ENCODE measurements at regions not wholly inside any gene's neighbourhood (a gene's known extent, or its start where the extent isn't known, plus 50 kb on each side); places are given as distances from the start of the nearest gene placed in this dataset.

- Histone ChIP-seq H3K4me1 (ENCODE audit: control insufficient read depth in 1 of 2, low read depth in 2 of 2) (no peaks in the 10 kb centered on the region), H3K4me3 (no peak overlapping the region), H3K27ac (no peak overlapping the region), H3K36me3 (no peaks in the 10 kb centered on the region), H3K9me3 (no peaks in the 10 kb centered on the region), H3K27me3 (replicated peaks; ENCODE audit: insufficient read depth) (no peaks in the 10 kb centered on the region)
- no peak for TF ChIP-seq CTCF (IDR thresholded peaks at IDR 0.05)
- no peak for ATAC-seq (ENCODE audit: insufficient number of reproducible peaks, low FRiP score, low read depth)
- no peak for DNase-seq (ENCODE audit: low spot score)
These were observed 765.3 kb downstream of the MTRR start for GRCh38 chr5:8634219-8634618.

- no peak overlapping the region for H3K4me3 ChIP-seq
- TF ChIP-seq CTCF (IDR thresholded peaks at IDR 0.05): no peak
- H3K9me3 ChIP-seq: no peaks in the 10 kb centered on the region
- H3K4me1 ChIP-seq (ENCODE audit: control insufficient read depth in 1 of 2, low read depth in 2 of 2): no peaks in the 10 kb centered on the region
- ATAC-seq (ENCODE audit: insufficient number of reproducible peaks, low FRiP score, low read depth) (no peak), DNase-seq (ENCODE audit: low spot score) (no peak)
- no peaks in the 10 kb centered on the region for H3K36me3 ChIP-seq
- H3K27ac ChIP-seq: no peak overlapping the region
- no peaks in the 10 kb centered on the region for H3K27me3 ChIP-seq (replicated peaks; ENCODE audit: insufficient read depth)
These were observed 773.0 kb downstream of the MTRR start for GRCh38 chr5:8641786-8642505.

- Histone ChIP-seq H3K9me3 (no peaks in the 10 kb centered on the region), H3K4me1 (ENCODE audit: control insufficient read depth in 1 of 2, low read depth in 2 of 2) (no peaks in the 10 kb centered on the region), H3K27ac (no peak overlapping the region), H3K4me3 (no peak overlapping the region), H3K36me3 (no peaks in the 10 kb centered on the region), H3K27me3 (replicated peaks; ENCODE audit: insufficient read depth) (no peaks in the 10 kb centered on the region)
- TF ChIP-seq CTCF (IDR thresholded peaks at IDR 0.05): no peak
- no peak for DNase-seq (ENCODE audit: low spot score)
- ATAC-seq (ENCODE audit: insufficient number of reproducible peaks, low FRiP score, low read depth): no peak
These were observed 775.4 kb downstream of the MTRR start for GRCh38 chr5:8644377-8644776.

GRCh38 chr5:8647111-8647510 lies 778.2 kb downstream of the MTRR start:
- no peak for TF ChIP-seq CTCF (IDR thresholded peaks at IDR 0.05)

GRCh38 chr5:8650186-8650585 lies 781.2 kb downstream of the MTRR start:
- Histone ChIP-seq H3K27me3 (replicated peaks; ENCODE audit: insufficient read depth) (no peaks in the 10 kb centered on the region), H3K4me1 (ENCODE audit: control insufficient read depth in 1 of 2, low read depth in 2 of 2) (no peaks in the 10 kb centered on the region), H3K27ac (no peak overlapping the region), H3K4me3 (no peak overlapping the region), H3K36me3 (no peaks in the 10 kb centered on the region), H3K9me3 (no peaks in the 10 kb centered on the region)
- TF ChIP-seq CTCF (IDR thresholded peaks at IDR 0.05): no peak
- ATAC-seq (ENCODE audit: insufficient number of reproducible peaks, low FRiP score, low read depth): no peak
- DNase-seq (ENCODE audit: low spot score): no peak

More at GRCh38 chr5:8647111-8647510, 778.2 kb downstream of the MTRR start:
- no peaks in the 10 kb centered on the region for H3K4me1 ChIP-seq (ENCODE audit: control insufficient read depth in 1 of 2, low read depth in 2 of 2)
- ATAC-seq (ENCODE audit: insufficient number of reproducible peaks, low FRiP score, low read depth): no peak
- H3K36me3 ChIP-seq: no peaks in the 10 kb centered on the region
- no peak overlapping the region for H3K27ac ChIP-seq
- DNase-seq (ENCODE audit: low spot score): no peak
- H3K9me3 ChIP-seq: no peaks in the 10 kb centered on the region
- no peaks in the 10 kb centered on the region for H3K27me3 ChIP-seq (replicated peaks; ENCODE audit: insufficient read depth)
- H3K4me3 ChIP-seq: no peak overlapping the region

Measured in thoracic aorta (tissue), 2 donors.